ENCODE measurements at regions not wholly inside any gene's neighbourhood (a gene's known extent, or its start where the extent isn't known, plus 50 kb on each side); places are given as distances from the start of the nearest gene placed in this dataset.

- DNase-seq, result no peak
Observed at GRCh38 chr13:57918913-57919312, 287.4 kb downstream of the PCDH17 start.

DNA sequence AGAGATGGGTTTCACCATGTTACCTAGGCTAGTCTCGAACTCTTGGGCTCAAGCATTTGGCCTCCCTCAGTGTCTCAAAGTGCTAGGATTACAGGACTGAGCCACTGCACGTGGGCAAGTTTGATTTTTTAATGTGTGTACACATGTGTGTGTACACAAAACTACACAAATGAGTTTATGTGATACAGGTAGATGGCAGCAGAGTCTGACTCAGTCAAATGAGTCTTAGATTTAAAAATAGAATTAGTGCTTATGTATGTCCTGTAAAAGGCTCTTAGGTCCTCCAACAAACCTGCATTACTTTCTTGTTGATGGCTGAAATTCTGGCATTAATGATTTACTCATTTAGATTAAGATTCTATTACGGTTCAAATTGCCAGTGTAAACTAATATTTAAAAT lies 293.7 kb downstream of the PCDH17 start:
- DNase-seq, result no peak

DNA sequence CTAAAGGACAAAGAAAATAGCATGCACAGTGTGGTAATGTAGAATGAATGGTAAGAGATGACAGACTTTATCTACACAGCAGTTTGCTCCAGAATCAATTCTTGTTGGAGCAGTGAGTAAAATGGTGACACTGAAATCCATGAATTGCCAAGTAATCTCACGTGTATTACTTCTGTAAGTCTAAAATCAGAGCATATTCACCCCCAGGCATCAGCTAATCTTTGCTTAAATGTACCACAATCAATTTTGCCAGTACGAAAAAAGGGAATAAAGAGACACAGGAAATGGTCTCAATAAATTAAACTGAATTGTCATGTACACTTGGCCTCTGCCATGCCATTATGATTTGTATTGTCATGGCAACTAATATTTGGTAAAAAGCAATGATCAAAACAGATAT lies 294.2 kb downstream of the PCDH17 start:
- DNase-seq, result no peak

DNA sequence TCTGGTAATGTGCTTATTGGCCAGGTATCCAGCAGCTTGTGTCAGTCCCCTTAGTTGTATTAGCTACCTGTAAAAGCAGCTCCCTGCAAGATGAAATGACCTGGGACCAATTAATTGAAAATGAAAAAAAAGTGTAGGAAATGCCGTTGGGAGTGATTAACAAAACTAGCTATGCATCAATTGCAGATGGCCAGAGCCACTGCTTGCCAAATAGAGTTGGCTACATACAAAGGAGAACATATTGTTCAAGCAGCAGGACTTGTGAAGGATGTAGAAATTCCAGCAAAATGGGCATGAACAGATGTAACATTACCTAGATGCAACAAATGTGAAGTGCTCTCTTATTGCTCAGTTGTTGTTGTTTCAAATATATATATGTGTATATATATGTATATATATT lies 300.5 kb downstream of the PCDH17 start:
- DNase-seq, result no peak

- DNase-seq, result no peak
Observed at GRCh38 chr13:57933606-57934005, 302.1 kb downstream of the PCDH17 start.

- DNase-seq, result no peak
Observed at GRCh38 chr13:57935965-57936364, 304.4 kb downstream of the PCDH17 start.

GRCh38 chr13:57946361-57946760 lies 314.8 kb downstream of the PCDH17 start:
- DNase-seq, result no peak

DNA sequence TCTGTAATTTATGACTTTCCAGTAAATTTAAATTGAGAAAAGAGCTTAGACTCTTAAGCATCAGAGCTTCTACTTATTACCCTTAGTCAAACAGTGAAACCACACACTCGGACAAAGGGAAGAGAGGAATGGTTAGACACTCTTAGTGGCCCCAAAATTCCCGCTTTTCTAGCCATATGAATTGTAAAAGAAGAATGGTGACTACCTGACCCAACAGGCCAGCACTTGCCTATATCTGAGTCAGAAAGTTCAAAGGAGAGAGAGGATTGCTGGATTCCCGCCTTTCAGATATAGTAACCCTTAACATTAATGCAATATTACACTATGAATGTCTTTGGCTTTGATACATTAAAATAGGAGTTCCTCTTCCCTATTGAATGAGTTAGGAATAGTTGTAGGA lies 317.3 kb downstream of the PCDH17 start:
- no peak for DNase-seq

GRCh38 chr13:57969951-57970350 lies 338.4 kb downstream of the PCDH17 start:
- no peak for DNase-seq

DNA sequence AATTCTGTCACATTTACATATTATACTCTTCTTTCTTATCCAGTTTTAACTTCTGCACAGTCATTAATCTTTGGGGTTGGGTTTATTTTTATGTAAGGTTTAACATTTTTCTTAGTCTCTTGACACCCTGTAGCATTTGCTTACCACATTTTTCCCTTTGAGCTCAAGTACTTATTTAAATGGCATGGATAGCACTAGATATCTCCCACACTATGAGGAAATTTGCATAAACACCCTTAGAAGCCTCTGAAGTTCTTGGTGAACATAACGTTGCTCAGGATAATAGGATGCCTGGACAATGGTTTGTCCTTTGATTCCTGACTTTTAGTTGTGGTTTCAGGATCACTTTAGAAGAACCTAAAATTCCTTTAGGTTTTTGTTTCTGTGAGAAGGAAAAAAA lies 338.9 kb downstream of the PCDH17 start:
- DNase-seq, result no peak

DNA sequence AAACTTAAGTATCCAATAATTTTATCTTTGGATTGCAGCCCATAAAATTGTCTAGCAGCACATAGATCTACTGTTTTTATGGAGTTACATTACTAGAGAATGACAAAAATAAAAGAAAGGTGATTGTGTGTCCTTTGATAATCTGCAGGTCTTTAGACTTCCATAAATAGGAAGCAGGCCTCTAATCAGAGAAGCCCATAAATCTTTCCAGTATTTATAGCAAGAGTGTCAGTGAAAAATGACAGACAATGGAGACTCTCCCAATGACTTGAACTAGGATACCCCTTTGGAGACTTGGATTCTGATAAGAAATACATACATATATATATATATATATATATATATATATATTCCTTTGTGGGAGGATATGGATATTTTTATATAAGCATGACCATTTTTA lies 351.2 kb downstream of the PCDH17 start:
- no peak for DNase-seq

DNA sequence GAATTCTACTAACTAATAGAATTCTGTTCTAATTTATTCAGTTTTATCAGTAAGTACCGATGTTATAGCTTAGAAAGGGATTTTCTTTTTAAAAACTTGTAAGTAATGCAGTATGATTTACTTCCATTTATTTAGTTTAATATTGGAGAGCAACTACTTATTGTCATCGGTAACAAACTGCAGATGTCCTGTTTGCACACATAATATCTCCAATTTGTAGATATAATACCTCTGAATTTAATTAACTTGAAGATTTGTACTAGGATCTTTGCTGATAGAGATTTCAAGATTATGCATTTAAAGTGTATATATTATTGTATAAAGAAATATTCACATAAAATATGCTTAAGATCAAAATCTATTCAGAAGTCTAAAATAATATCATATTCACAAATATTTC lies 356.7 kb downstream of the PCDH17 start:
- DNase-seq, result no peak

DNA sequence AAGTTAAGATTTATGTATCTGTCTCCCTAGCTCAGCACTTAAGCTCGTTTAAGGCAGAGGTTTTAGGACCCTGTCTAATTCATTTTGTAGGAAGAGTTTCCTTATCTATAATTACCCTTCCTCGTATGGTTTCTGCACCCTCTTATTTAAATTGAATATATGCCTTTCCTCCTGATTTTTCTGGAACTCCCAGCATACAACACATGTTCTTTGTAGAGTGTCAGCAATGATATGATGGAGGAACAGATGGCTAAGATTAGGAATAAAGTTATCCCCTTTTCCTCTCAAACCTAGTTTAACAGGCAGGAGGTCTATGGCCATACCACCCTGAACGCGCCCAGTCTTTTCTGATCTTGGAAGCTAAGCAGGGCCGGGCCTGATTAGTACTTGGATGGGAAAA lies 359.5 kb downstream of the PCDH17 start:
- DNase-seq, result no peak

DNA sequence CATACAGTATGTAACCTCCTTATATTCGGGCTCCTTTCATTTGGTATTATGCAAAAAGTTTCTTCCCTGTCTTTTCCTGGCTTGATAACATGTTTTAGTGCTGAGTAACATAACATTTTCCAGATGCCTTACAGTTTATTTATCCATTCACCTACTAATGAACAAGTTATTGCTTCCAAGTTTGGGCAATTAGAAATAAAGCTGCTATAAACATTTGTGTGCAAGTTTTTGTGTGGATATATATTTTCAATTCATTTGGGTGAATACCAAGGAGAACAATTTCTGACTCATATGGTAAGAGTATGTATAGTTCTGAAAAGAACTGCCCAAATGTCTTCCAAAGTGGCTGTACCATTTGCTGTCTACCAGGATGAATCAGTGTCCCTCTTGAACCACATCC lies 360.9 kb downstream of the PCDH17 start:
- no peak for DNase-seq

- DNase-seq, result no peak
Observed at GRCh38 chr13:57996717-57997116, 365.2 kb downstream of the PCDH17 start.

DNA sequence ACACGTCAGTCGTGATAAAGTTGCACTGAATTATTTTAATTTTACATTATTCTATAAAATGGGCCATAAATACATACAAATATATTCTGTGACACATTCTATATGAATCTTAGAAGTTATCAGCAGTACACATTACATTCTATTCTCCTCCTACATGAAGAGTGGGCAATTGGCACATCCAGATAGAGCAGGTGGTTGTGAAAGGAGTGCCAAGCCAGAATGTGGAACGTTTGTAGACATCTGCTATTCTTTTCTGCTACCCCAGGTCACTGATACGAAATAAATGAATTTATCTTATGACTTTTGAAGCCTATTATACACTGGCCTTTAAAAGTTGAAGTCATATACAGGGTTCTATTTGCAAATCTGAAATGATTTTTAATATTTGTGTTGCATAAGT lies 373.2 kb downstream of the PCDH17 start:
- DNase-seq, result no peak

- DNase-seq, result no peak
Observed at GRCh38 chr13:58018020-58018419, 386.5 kb downstream of the PCDH17 start.

GRCh38 chr13:58018865-58019264 lies 387.3 kb downstream of the PCDH17 start:
- DNase-seq, result no peak

- no peak for DNase-seq
Observed at GRCh38 chr13:58024103-58024502, 392.6 kb downstream of the PCDH17 start.

DNA sequence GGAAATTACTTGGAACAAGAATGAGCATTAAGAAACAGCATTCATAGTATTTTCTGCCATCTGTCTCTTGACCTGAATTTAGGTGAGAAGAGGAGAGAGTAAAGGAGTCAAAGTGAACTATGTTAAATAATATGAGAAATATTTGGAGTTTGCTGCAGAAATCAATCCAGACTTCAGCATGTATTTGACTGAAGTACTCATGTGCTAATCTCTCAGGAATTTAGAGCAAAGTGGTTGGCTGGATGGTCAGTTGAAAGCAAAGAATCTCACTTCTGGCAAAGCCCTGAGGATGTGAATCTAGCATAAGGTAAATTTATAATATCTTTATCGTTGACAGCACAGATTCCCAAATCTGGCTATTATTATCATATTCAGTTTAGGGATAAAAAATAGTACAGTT lies 394.3 kb downstream of the PCDH17 start:
- DNase-seq, result no peak

GRCh38 chr13:58032676-58033460 lies 401.3 kb downstream of the PCDH17 start:
- no peak for DNase-seq

- DNase-seq, result no peak
Observed at GRCh38 chr13:58043971-58044370, 412.4 kb downstream of the PCDH17 start.

GRCh38 chr13:58048670-58049069 lies 417.1 kb downstream of the PCDH17 start:
- no peak for DNase-seq

DNA sequence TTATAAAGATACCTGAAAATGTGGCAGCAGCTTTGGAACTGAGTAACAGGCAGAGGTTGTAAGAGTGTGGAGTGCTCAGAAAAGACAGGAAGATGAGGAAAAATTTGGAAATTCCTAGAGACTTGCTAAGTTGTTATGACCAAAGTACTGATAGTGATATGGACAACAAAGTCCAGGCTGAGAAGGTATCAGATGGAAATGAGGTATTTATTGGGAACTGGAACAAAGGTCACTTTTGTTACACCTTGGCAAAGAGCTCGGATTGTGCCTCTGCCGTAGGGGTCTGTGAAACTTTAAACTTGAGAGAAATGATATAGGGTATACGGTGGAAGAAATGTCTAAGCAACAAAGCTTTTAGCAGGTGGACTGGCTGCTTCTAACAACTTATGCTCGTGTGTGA lies 419.9 kb downstream of the PCDH17 start:
- DNase-seq, result no peak

DNA sequence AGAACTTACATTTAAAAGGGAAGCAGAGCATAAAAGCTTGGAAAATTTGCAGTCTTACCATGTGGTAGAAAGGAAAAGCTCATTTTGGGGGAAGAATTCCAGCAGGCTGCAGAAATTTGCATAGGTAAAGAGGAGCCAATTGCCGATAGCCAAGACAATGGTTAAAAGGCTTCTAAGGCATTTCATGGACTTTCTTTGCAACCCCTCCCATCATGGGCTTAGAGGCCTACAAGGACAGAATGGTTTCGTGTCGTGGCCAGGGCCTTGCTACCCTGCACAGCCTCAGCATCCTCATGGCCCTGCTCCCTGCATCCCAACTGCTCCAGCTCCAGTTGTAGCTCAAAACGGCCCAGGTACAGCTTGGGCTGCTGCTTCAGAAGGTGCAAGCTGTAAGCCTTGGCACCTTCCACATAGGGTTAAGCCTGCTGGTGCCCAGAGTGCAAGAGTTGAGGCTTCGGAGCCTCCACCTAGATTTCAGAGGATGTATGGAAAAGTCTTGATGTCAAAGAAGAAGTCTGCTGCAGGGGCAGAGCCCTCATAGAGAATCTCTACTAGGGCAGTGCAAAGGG lies 420.3 kb downstream of the PCDH17 start:
- no peak for DNase-seq
